Right atrium auricular region (tissue), 2 donors: ENCODE measurements at regions not wholly inside any gene's neighbourhood (a gene's known extent, or its start where the extent isn't known, plus 50 kb on each side); places are given as distances from the start of the nearest gene placed in this dataset.

Source experiments
- DNase-seq: peaks from one replicate; pipeline ENCODE4 v3.0.0-alpha.2; 2019; ENCODE audit warnings: low spot score
- H3K27ac ChIP-seq, 2 donors: fragments of 200-600 bp; sonication (generic); 1 replicate in 1 of 2; 2 replicates in 1 of 2; pipeline ENCODE4 v1.5.1; 2016 to 2019
- H3K27me3 ChIP-seq, 2 donors: fragments of 200-600 bp; sonication (generic); one replicate each; pipeline versions ENCODE4 v1.5.1 to v1.6.0; 2017 to 2019
- H3K36me3 ChIP-seq: fragments of 200-600 bp; sonication (generic); one replicate; pipeline ENCODE4 v1.5.1; 2016
- H3K4me1 ChIP-seq, 2 donors: fragments of 200-600 bp; sonication (generic); one replicate each; pipeline versions ENCODE4 v1.5.1 to v1.6.0; 2017 to 2019
- H3K4me3 ChIP-seq, 2 donors: fragments of 200-600 bp; sonication (generic); 1 replicate in 1 of 2; 2 replicates in 1 of 2; pipeline ENCODE4 v1.5.1; 2017 to 2019; ENCODE audit warnings: mild to moderate bottlenecking in 1 of 2, moderate library complexity in 1 of 2
- H3K9me3 ChIP-seq, 2 donors: fragments of 200-600 bp; sonication (generic); one replicate each; pipeline ENCODE4 v1.5.1; 2019
- CTCF ChIP-seq, 2 donors: fragments of 200-600 bp; sonication (generic); IDR thresholded peaks; one replicate each; pipeline ENCODE4 v1.5.1; 2019; ENCODE audit warnings: antibody characterized with exemption in 2 of 2

GRCh38 chr14:87334997-87335685, 657.8 kb downstream of the GALC start:
- TF ChIP-seq CTCF (IDR thresholded peaks at IDR 0.05): no peak
- H3K36me3 ChIP-seq: no peaks in the 10 kb centered on the region
- H3K27ac ChIP-seq: no peak overlapping the region
- no peaks in the 10 kb centered on the region for H3K27me3 ChIP-seq
- DNase-seq: no peak
- H3K4me1 ChIP-seq: no peaks in the 10 kb centered on the region
- no peak overlapping the region for H3K4me3 ChIP-seq
- H3K9me3 ChIP-seq: peaks cover 0 to 5% of the 10 kb centered on the region in 2 donors

- Histone ChIP-seq H3K4me1 (no peaks in the 10 kb centered on the region), H3K27ac (no peak overlapping the region), H3K4me3 (no peak overlapping the region), H3K27me3 (no peaks in the 10 kb centered on the region), H3K36me3 (no peaks in the 10 kb centered on the region), H3K9me3 (peaks cover 0 to 5% of the 10 kb centered on the region in 2 donors)
- TF ChIP-seq CTCF (IDR thresholded peaks at IDR 0.05): no peak
- no peak for DNase-seq
Observed at GRCh38 chr14:87331991-87332390, 661.0 kb downstream of the GALC start.

GRCh38 chr14:87325741-87326140, 667.2 kb downstream of the GALC start:
- H3K4me1 ChIP-seq: no peaks in the 10 kb centered on the region
- no peak overlapping the region for H3K27ac ChIP-seq
- H3K36me3 ChIP-seq: no peaks in the 10 kb centered on the region
- no peak for TF ChIP-seq CTCF (IDR thresholded peaks at IDR 0.05)
- no peak overlapping the region for H3K4me3 ChIP-seq
- no peaks in the 10 kb centered on the region for H3K27me3 ChIP-seq
- no peak for DNase-seq
- no peaks in the 10 kb centered on the region for H3K9me3 ChIP-seq

GRCh38 chr14:87323191-87323590, 669.8 kb downstream of the GALC start:
- no peak for DNase-seq
- no peak for TF ChIP-seq CTCF (IDR thresholded peaks at IDR 0.05)
- H3K36me3 ChIP-seq: no peaks in the 10 kb centered on the region

GRCh38 chr14:87321548-87321947, 671.4 kb downstream of the GALC start:
- Histone ChIP-seq H3K36me3 (no peaks in the 10 kb centered on the region), H3K4me1 (no peaks in the 10 kb centered on the region), H3K9me3 (no peaks in the 10 kb centered on the region), H3K4me3 (no peak overlapping the region), H3K27ac (no peak overlapping the region), H3K27me3 (no peaks in the 10 kb centered on the region)
- no peak for DNase-seq
- TF ChIP-seq CTCF (IDR thresholded peaks at IDR 0.05): no peak

More at GRCh38 chr14:87323191-87323590, 669.8 kb downstream of the GALC start:
- H3K4me1 ChIP-seq: no peaks in the 10 kb centered on the region
- no peak overlapping the region for H3K4me3 ChIP-seq
- H3K9me3 ChIP-seq: no peaks in the 10 kb centered on the region
- no peaks in the 10 kb centered on the region for H3K27me3 ChIP-seq
- no peak overlapping the region for H3K27ac ChIP-seq

GRCh38 chr14:87312894-87313205, 680.1 kb downstream of the GALC start:
- Histone ChIP-seq H3K36me3 (no peaks in the 10 kb centered on the region), H3K27ac (no peak overlapping the region), H3K4me3 (no peak overlapping the region), H3K4me1 (no peaks in the 10 kb centered on the region), H3K9me3 (no peaks in the 10 kb centered on the region), H3K27me3 (no peaks in the 10 kb centered on the region)
- DNase-seq: no peak
- no peak for TF ChIP-seq CTCF (IDR thresholded peaks at IDR 0.05)
